MM.1S (cell line): ENCODE measurements at regions not wholly inside any gene's neighbourhood (a gene's known extent, or its start where the extent isn't known, plus 50 kb on each side); places are given as distances from the start of the nearest gene placed in this dataset.

Source experiments
- CTCF ChIP-seq: fragments of 300-600 bp; sonication (generic); IDR thresholded peaks from 2 replicates; pipeline ENCODE4 v1.5.1; 2016; ENCODE audit warnings: antibody characterized with exemption, low read length, mixed read lengths
- EZH2 ChIP-seq: fragments of 300-600 bp; sonication (generic); optimal IDR thresholded peaks from 2 replicates; pipeline ENCODE3; 2017; ENCODE audit warnings: low read depth, mild to moderate bottlenecking, antibody characterized with exemption, low read length, mixed read lengths
- EZH2phosphoT487 ChIP-seq: fragments of 300-600 bp; sonication (generic); IDR thresholded peaks from 2 replicates; pipeline ENCODE4 v1.6.1; 2018; ENCODE audit warnings: antibody characterized with exemption, low read length

- TF ChIP-seq CTCF (no peak), EZH2 (no peak), EZH2phosphoT487 (no peak)
Observed at GRCh38 chr3:44013967-44014366, 227.7 kb upstream of the TOPAZ1 start.
